Keratinocyte (primary cell): ENCODE measurements at regions not wholly inside any gene's neighbourhood (a gene's known extent, or its start where the extent isn't known, plus 50 kb on each side); places are given as distances from the start of the nearest gene placed in this dataset.

ENCODE experiments used
- DNase-seq: peaks from one replicate; pipeline ENCODE4 v3.0.0-alpha.2; 2011; ENCODE audit warnings: low read depth, missing footprints, low spot score
- FAIRE-seq: peaks from 2 replicates; lab custom pipeline; 2011; peaks lifted over from hg19 to GRCh38; lab: Jason Lieb, UNC
- H2AFZ ChIP-seq: 2 replicates; pipeline ENCODE4 v1.6.0; 2012; ENCODE audit warnings: low read length, control low read depth, inconsistent platforms; ENCODE audit not compliant: control insufficient read depth
- H3K27ac ChIP-seq: 2 replicates; pipeline ENCODE4 v1.5.1; 2011; ENCODE audit warnings: low read length; ENCODE audit not compliant: control insufficient read depth, insufficient read depth
- H3K27me3 ChIP-seq: 3 replicates; pipeline ENCODE4 v1.6.0; 2011; ENCODE audit warnings: low read length; ENCODE audit not compliant: control insufficient read depth, insufficient read depth; ENCODE audit errors: extremely low read depth
- H3K36me3 ChIP-seq, 2 experiments: 2 replicates in 1 of 2; 3 replicates in 1 of 2; pipeline ENCODE4 v1.5.1; 2011; ENCODE audit warnings: low read length in 2 of 2, mild to moderate bottlenecking in 1 of 2; ENCODE audit not compliant: control insufficient read depth in 2 of 2, insufficient read depth in 2 of 2; ENCODE audit errors: extremely low read depth in 1 of 2
- H3K4me1 ChIP-seq: 3 replicates; pipeline ENCODE4 v1.5.1; 2011; ENCODE audit warnings: low read length; ENCODE audit not compliant: control insufficient read depth, insufficient read depth; ENCODE audit errors: extremely low read depth
- H3K4me2 ChIP-seq: 3 replicates; pipeline ENCODE4 v1.6.0; 2011; ENCODE audit warnings: low read depth, low read length; ENCODE audit not compliant: control insufficient read depth, insufficient read depth; ENCODE audit errors: extremely low read depth
- H3K4me3 ChIP-seq, 3 experiments: fragments of 200-600 bp in 1 of 3; sonication (generic) in 1 of 3; 2 replicates in 2 of 3; 3 replicates in 1 of 3; pipeline ENCODE4 v1.5.1; 2011 to 2016; ENCODE audit warnings: low read length in 3 of 3, mild to moderate bottlenecking in 3 of 3, control low read depth in 2 of 3, inconsistent platforms in 1 of 3, low read depth in 1 of 3, mixed read lengths in 1 of 3, mixed run types in 1 of 3, moderate library complexity in 1 of 3; ENCODE audit not compliant: control insufficient read depth in 2 of 3, insufficient read depth in 2 of 3; ENCODE audit errors: extremely low read depth in 1 of 3
- H3K79me2 ChIP-seq: 2 replicates; pipeline ENCODE4 v1.6.0; 2012; ENCODE audit warnings: low read length; ENCODE audit not compliant: control insufficient read depth, insufficient read depth
- H3K9ac ChIP-seq: 3 replicates; pipeline ENCODE4 v1.6.0; 2011; ENCODE audit warnings: low read length; ENCODE audit not compliant: control insufficient read depth, insufficient read depth; ENCODE audit errors: extremely low read depth
- H3K9me1 ChIP-seq: 3 replicates; pipeline ENCODE4 v1.6.0; 2011; ENCODE audit warnings: low read length; ENCODE audit not compliant: control insufficient read depth, insufficient read depth; ENCODE audit errors: extremely low read depth
- H3K9me3 ChIP-seq: 2 replicates; pipeline ENCODE4 v1.5.1; 2012; ENCODE audit warnings: low read depth, low read length; ENCODE audit not compliant: control insufficient read depth
- H4K20me1 ChIP-seq: 3 replicates; pipeline ENCODE4 v1.6.0; 2011; ENCODE audit warnings: low read length; ENCODE audit not compliant: control insufficient read depth, insufficient read depth; ENCODE audit errors: extremely low read depth
- EZH2 ChIP-seq: IDR thresholded peaks from one replicate; pipeline ENCODE4 v1.6.1; 2012; ENCODE audit warnings: inconsistent platforms, mild to moderate bottlenecking, low read length, moderate library complexity
- dilution Hi-C: fragments of 300-500 bp; cut with MboI; formaldehyde crosslinking; loops from one replicate; pipeline ENCODE4 v1.7.0; 2020; ENCODE audit warnings: low sequenced_read_pairs; ENCODE audit not compliant: extremely low pct_ligation_motif_present
- TF ChIP-seq, protein P1 (sequence below), 3 experiments: IDR thresholded peaks in 1 of 3; conservative IDR thresholded peaks in 1 of 3; optimal IDR thresholded peaks in 1 of 3; 2 replicates in 2 of 3; 3 replicates in 1 of 3; pipeline versions ENCODE3 to v1.5.1; 2011; ENCODE audit warnings: low read length in 3 of 3, mild to moderate bottlenecking in 3 of 3, moderate library complexity in 2 of 3, control low read depth in 1 of 3, inconsistent platforms in 1 of 3; ENCODE audit not compliant: insufficient read depth in 2 of 3; ENCODE audit errors: extremely low read depth in 1 of 3

DNA sequence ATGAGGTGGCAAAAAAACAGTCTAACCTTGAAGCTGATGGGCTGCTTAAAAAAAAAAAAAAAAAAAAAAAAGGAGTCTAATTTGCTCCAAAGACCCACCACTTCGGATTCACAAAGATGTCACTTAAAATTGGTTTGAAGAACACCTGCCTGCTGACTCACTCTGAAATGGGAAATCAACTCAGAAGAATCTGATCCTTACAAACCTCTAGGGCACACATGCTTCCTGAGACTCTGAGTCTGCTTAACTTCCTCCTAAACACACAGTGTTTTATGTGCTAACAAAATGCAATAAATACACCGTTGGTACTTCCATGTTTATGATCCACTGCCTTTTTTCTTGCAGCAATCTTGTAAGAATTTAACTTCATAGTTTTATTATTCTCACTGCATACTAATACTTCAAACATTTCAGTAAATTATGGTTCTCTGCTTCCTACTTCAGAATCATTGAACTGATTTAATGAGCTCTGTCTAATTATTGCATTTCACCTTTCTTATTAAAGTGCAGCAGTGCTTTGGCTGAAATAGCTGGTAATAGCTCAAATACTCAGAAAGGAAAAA, 73.0 kb upstream of the FRMD4B start:
- no peaks in the 10 kb centered on the region for H3K9me1 ChIP-seq
- H2AFZ ChIP-seq, result no peak overlapping the region
- H3K4me2 ChIP-seq, result peak overlapping the region; percentile 46
- FAIRE-seq, result peak; percentile 83
- peaks cover 58% of the 10 kb centered on the region for H3K4me1 ChIP-seq
- DNase-seq, result no peak
- no peak for TF ChIP-seq EZH2
- TF ChIP-seq, protein P1, sequence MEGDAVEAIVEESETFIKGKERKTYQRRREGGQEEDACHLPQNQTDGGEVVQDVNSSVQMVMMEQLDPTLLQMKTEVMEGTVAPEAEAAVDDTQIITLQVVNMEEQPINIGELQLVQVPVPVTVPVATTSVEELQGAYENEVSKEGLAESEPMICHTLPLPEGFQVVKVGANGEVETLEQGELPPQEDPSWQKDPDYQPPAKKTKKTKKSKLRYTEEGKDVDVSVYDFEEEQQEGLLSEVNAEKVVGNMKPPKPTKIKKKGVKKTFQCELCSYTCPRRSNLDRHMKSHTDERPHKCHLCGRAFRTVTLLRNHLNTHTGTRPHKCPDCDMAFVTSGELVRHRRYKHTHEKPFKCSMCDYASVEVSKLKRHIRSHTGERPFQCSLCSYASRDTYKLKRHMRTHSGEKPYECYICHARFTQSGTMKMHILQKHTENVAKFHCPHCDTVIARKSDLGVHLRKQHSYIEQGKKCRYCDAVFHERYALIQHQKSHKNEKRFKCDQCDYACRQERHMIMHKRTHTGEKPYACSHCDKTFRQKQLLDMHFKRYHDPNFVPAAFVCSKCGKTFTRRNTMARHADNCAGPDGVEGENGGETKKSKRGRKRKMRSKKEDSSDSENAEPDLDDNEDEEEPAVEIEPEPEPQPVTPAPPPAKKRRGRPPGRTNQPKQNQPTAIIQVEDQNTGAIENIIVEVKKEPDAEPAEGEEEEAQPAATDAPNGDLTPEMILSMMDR (optimal IDR thresholded peaks at IDR 0.05 in 1 of 3, IDR thresholded peaks at IDR 0.05 in 1 of 3, conservative IDR thresholded peaks at IDR 0.05 in 1 of 3; ENCODE audit: extremely low read depth in 1 of 3, insufficient read depth in 2 of 3, low read length in 3 of 3), result no peak
- H3K9me3 ChIP-seq, result no peaks in the 10 kb centered on the region
- H3K4me3 ChIP-seq, result no peak overlapping the region
- peaks cover 66% of the 10 kb centered on the region for H3K79me2 ChIP-seq
- H3K36me3 ChIP-seq, result peaks cover 1 to 3% of the 10 kb centered on the region in 2 experiments
- H3K9ac ChIP-seq, result no peak overlapping the region
- dilution Hi-C loops, result no loop called here
- peak overlapping the region; percentile 80 for H3K27ac ChIP-seq
- no peaks in the 10 kb centered on the region for H4K20me1 ChIP-seq
- no peaks in the 10 kb centered on the region for H3K27me3 ChIP-seq

DNA sequence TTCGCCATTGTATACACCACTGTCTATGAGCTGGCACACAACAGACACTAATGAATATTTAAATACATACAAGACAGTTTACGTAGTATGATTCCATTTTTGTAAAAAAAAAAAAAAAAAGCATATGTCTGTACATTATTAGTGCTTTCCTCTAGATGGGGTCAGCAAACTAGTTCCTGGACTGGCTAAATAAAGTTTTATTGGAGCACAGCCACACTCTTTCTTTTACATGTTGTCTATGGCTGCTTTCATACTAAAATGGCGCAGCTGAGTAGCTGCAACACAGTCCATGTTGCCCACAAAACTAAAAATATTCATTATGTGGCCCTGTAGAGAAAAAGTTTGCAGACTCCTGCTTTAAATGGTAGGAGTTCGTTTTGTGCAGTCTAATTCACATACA, 70.7 kb upstream of the FRMD4B start:
- TF ChIP-seq, protein P1 (optimal IDR thresholded peaks at IDR 0.05 in 1 of 3, IDR thresholded peaks at IDR 0.05 in 1 of 3, conservative IDR thresholded peaks at IDR 0.05 in 1 of 3; ENCODE audit: extremely low read depth in 1 of 3, insufficient read depth in 2 of 3, low read length in 3 of 3), result no peak
- no peak for TF ChIP-seq EZH2
- Histone ChIP-seq H2AFZ (no peak overlapping the region), H3K27me3 (no peaks in the 10 kb centered on the region), H3K79me2 (peaks cover 88% of the 10 kb centered on the region), H3K36me3 (peaks cover 1 to 3% of the 10 kb centered on the region in 2 experiments), H3K9ac (no peak overlapping the region), H3K4me2 (no peak overlapping the region), H3K4me3 (no peak overlapping the region), H3K9me1 (no peaks in the 10 kb centered on the region), H3K4me1 (peaks cover 35% of the 10 kb centered on the region), H3K9me3 (no peaks in the 10 kb centered on the region), H4K20me1 (no peaks in the 10 kb centered on the region), H3K27ac (no peak overlapping the region)
- dilution Hi-C loops, result no loop called here
- no peak for FAIRE-seq
- DNase-seq, result no peak
